Spleen (tissue), 7 donors: ENCODE measurements at regions not wholly inside any gene's neighbourhood (a gene's known extent, or its start where the extent isn't known, plus 50 kb on each side); places are given as distances from the start of the nearest gene placed in this dataset.

Source experiments
- POLR2A ChIP-seq, 3 donors: fragments of 450-650 bp; IDR thresholded peaks; one replicate each; pipeline ENCODE4 v1.5.1; 2017; ENCODE audit warnings: antibody characterized with exemption in 3 of 3, mild to moderate bottlenecking in 1 of 3
- POLR2AphosphoS5 ChIP-seq, 3 donors: sonication (generic); formaldehyde crosslinking; IDR thresholded peaks; one replicate each; pipeline ENCODE4 v1.5.1; 2017; ENCODE audit warnings: antibody characterized with exemption in 3 of 3
- TF ChIP-seq, protein P1 (sequence below), 11 experiments: fragments of 200-600 bp in 7 of 11; fragments of 450-650 bp in 4 of 11; sonication (generic) in 4 of 11; IDR thresholded peaks in 8 of 11; conservative IDR thresholded peaks in 3 of 11; 1 replicate in 7 of 11; 2 replicates in 4 of 11; pipeline versions ENCODE4 v1.4.0 to v1.8.0; 2016 to 2021; ENCODE audit warnings: antibody characterized with exemption in 11 of 11, inconsistent platforms in 4 of 11, mild to moderate bottlenecking in 1 of 11
- donor health status: DM: no; HTN: no; CAD: no; lungs with moderate emphysema.
- donor health status: DM: no; HTN: no; CAD: no.
- donor health status: DM: no; HTN: no; CAD: no.

DNA sequence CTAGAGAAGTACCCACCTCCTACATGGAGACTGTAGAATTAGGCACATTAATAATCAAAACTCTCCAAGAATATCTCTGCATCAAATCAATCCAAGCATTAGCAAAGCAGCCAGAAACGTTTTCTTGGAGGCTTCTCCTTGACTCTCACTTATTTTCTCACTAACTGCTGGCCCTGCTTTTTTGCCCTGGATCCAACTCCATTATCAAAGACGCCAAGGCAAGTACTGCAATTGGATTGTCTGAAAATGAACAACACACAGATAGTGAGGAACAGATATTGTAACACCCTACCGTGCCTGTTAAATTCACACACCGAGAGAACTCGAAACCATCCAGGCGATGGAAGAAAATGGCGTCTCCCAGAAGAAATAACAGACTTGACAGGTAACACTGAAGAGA, 256.2 kb upstream of the MDFIC2 start:
- TF ChIP-seq, protein P1, sequence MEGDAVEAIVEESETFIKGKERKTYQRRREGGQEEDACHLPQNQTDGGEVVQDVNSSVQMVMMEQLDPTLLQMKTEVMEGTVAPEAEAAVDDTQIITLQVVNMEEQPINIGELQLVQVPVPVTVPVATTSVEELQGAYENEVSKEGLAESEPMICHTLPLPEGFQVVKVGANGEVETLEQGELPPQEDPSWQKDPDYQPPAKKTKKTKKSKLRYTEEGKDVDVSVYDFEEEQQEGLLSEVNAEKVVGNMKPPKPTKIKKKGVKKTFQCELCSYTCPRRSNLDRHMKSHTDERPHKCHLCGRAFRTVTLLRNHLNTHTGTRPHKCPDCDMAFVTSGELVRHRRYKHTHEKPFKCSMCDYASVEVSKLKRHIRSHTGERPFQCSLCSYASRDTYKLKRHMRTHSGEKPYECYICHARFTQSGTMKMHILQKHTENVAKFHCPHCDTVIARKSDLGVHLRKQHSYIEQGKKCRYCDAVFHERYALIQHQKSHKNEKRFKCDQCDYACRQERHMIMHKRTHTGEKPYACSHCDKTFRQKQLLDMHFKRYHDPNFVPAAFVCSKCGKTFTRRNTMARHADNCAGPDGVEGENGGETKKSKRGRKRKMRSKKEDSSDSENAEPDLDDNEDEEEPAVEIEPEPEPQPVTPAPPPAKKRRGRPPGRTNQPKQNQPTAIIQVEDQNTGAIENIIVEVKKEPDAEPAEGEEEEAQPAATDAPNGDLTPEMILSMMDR (IDR thresholded peaks at IDR 0.05 in 8 of 11, conservative IDR thresholded peaks at IDR 0.05 in 3 of 11), result no peak
- TF ChIP-seq POLR2AphosphoS5 (IDR thresholded peaks at IDR 0.05) (no peak), POLR2A (IDR thresholded peaks at IDR 0.05) (no peak)
